ENCODE measurements at regions not wholly inside any gene's neighbourhood (a gene's known extent, or its start where the extent isn't known, plus 50 kb on each side); places are given as distances from the start of the nearest gene placed in this dataset.
A peak's percentile ranks its signal among the peaks of the same experiment; 100 is the strongest.

DNA sequence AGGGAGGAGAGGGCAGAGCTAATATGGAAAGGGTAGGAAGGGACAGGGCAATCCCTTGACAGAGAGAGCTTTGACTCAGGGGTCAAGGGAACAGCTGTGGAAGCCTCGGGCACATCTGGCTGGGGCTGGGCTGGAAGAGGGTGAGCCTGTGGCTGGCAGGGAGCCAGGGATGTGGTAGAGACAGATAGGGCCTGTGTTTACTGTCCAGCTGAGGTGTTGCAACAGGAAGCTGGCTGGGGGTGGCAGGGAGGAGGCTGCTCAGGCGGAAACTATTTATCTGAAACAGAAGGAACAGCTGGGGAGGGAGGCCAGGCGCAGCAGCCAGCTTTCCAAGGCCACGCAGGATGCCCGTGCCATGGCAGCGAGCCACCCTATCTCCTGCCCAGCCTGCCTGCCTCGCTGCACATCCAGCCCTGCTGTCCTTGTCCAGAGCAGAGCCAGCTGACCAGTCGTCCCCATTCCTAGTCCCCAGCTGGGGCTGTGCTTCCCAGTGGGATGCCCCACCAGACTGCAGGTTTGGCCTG, 264.7 kb downstream of the CYP26B1 start:
- DNase-seq (peak; percentile 76 to 91 (median 87)), ATAC-seq (peak; percentile 87 to 97 (median 92))
- Histone ChIP-seq H3K27me3 (no peaks in the 10 kb centered on the region), H3K4me3 (no peak overlapping the region), H3K27ac (peak overlapping the region in 4 of 12 donors; percentile 23 to 61 (median 42)), H3K9me3 (peaks cover 0 to 10% (median 0%) of the 10 kb centered on the region in 12 donors), H3K4me1 (peaks cover 0 to 37% (median 24%) of the 10 kb centered on the region in 12 donors), H3K36me3 (no peaks in the 10 kb centered on the region)
- intact Hi-C loops (cut with DNase I): no loop called here
- TF ChIP-seq POLR2A (IDR thresholded peaks at IDR 0.05): no peak
- TF ChIP-seq, protein P1, sequence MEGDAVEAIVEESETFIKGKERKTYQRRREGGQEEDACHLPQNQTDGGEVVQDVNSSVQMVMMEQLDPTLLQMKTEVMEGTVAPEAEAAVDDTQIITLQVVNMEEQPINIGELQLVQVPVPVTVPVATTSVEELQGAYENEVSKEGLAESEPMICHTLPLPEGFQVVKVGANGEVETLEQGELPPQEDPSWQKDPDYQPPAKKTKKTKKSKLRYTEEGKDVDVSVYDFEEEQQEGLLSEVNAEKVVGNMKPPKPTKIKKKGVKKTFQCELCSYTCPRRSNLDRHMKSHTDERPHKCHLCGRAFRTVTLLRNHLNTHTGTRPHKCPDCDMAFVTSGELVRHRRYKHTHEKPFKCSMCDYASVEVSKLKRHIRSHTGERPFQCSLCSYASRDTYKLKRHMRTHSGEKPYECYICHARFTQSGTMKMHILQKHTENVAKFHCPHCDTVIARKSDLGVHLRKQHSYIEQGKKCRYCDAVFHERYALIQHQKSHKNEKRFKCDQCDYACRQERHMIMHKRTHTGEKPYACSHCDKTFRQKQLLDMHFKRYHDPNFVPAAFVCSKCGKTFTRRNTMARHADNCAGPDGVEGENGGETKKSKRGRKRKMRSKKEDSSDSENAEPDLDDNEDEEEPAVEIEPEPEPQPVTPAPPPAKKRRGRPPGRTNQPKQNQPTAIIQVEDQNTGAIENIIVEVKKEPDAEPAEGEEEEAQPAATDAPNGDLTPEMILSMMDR (IDR thresholded peaks at IDR 0.05): no peak
- 0 to 15% (median 14%) methylated on average over 2 to 8 of the region's 8 CpGs for WGBS, 4 donors

DNA sequence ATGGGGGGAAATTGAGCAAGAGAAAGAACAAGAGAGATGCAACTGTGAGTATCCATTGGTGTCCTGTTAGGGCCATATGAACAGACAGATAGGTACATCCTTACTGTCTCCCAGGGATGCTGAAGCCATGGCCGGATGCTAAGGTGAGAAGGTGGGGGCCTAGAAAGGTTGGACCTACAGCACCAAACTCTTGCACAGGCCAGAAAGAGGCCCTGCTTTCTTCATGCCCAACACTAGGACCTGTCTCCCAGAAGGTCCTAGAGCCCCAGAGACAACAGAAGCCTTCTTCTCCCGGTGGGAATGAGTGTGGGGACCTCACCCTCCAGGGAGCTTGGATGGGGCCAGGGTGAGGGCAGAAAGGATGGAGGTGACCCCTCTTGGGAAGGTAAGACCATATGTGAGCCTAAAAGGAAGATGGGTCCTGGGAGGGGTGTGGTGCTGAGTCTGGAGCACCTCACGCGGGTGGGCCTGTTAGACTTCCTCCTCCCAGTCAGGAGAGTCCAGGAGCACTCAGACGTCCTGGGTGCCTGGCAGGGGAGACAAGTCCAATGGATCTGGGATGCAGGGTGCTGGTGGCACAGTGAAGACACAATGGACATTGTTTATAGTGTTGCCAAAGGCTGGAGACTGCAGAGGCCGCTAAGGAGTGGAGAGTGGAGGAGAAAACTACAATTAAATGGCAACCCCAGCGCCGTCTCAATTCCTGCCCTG, 265.3 kb downstream of the CYP26B1 start:
- no peak for TF ChIP-seq POLR2A (IDR thresholded peaks at IDR 0.05)
- TF ChIP-seq, protein P1 (IDR thresholded peaks at IDR 0.05): no peak
- H3K9me3 ChIP-seq: peaks cover 0 to 10% (median 0%) of the 10 kb centered on the region in 12 donors
- H3K4me3 ChIP-seq: no peak overlapping the region
- WGBS, 4 donors: 76 to 82% (median 77%) methylated on average over 8 of the region's 8 CpGs
- peak overlapping the region in 3 of 12 donors; percentile 31 to 61 (median 52) for H3K27ac ChIP-seq
- H3K4me1 ChIP-seq: peaks cover 0 to 37% (median 24%) of the 10 kb centered on the region in 12 donors
- intact Hi-C loops (cut with DNase I): no loop called here
- no peaks in the 10 kb centered on the region for H3K27me3 ChIP-seq
- no peak for DNase-seq
- H3K36me3 ChIP-seq: no peaks in the 10 kb centered on the region
- ATAC-seq: peak in 1 of 4 donors; percentile 1

DNA sequence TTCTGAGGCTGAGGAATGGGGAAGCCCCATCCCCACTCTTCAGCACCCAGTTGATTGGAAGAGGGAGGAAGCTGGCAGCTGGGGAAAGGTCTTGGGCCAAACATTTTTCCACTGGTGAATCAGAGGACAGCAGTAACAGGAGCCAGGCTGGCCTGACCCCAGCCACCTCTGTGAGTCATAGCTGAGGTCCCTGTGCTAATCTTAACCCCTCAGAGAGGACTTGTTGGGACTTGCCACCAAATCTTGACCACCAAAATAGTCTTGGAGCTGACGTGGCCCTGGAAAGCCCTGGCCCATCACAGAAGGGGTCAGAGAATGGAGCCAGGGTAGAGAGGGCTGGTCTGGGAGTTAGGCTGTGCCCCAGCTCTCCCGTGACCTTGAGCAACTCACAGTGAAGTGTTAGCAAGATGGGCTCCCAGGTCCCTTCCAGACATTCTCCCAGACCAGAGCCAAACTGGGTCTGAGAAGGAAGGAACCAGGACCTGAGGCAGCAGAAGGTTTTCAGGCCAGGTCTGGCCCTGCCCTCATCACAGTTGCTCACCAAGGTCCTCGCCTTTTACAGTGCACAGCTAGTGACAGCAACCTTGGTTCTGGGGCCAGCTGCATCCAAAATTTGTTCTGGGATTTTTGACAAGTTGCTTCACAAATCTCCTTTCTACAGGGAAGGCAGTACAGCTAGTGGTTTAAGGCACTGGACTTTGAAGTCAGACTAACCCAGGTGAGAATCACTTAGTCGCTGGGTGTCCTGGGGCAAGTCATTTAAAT, 266.6 kb downstream of the CYP26B1 start:
- peaks cover 0 to 37% (median 24%) of the 10 kb centered on the region in 12 donors for H3K4me1 ChIP-seq
- DNase-seq (peak in 3 of 5 donors; percentile 72 to 77 (median 73)), ATAC-seq (peak in 3 of 4 donors; percentile 38 to 73 (median 70))
- no peaks in the 10 kb centered on the region for H3K36me3 ChIP-seq
- peaks cover 0 to 9% (median 0%) of the 10 kb centered on the region in 12 donors for H3K9me3 ChIP-seq
- H3K4me3 ChIP-seq: no peak overlapping the region
- no peaks in the 10 kb centered on the region for H3K27me3 ChIP-seq
- WGBS, 4 donors: 70 to 82% (median 80%) methylated on average over 4 of the region's 4 CpGs
- peak overlapping the region in 1 of 12 donors; percentile 20 for H3K27ac ChIP-seq
- TF ChIP-seq, protein P1 (IDR thresholded peaks at IDR 0.05): no peak
- TF ChIP-seq POLR2A (IDR thresholded peaks at IDR 0.05): no peak
- intact Hi-C loops (cut with DNase I): no loop called here

DNA sequence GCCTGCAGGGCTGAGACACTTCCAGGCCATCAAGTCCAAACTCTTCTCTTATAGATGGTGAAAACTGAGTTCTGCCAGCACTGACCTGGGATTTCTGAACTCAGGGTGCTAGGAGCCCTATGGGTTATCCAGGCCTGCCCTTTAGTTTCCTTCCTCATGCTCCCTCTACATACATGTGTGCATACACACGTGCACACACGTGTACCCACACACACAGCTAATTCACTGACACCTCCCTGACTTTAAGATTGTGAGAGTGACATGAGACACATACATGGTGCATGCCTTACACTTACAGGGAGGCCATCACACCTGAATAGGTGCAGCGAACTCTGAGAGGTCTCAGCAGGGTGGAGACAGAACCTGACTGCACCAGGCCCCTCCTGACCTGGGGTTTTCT, 267.4 kb downstream of the CYP26B1 start:
- intact Hi-C loops (cut with DNase I): no loop called here
- 89 to 100% (median 98%) methylated on average over 3 of the region's 3 CpGs for WGBS, 4 donors
- TF ChIP-seq, protein P1 (IDR thresholded peaks at IDR 0.05): no peak
- no peak for TF ChIP-seq POLR2A (IDR thresholded peaks at IDR 0.05)
- Histone ChIP-seq H3K9me3 (peaks cover 0 to 8% (median 0%) of the 10 kb centered on the region in 12 donors), H3K27me3 (no peaks in the 10 kb centered on the region), H3K27ac (no peak overlapping the region), H3K36me3 (no peaks in the 10 kb centered on the region), H3K4me1 (peaks cover 0 to 37% (median 24%) of the 10 kb centered on the region in 12 donors), H3K4me3 (no peak overlapping the region)
- ATAC-seq (no peak), DNase-seq (no peak)

All from heart left ventricle (tissue), 16 donors.